ENCODE measurements at regions not wholly inside any gene's neighbourhood (a gene's known extent, or its start where the extent isn't known, plus 50 kb on each side); places are given as distances from the start of the nearest gene placed in this dataset.
"Not testable (repeated sequence)": the region's sequence is repeated elsewhere in the genome, so short reads cannot be mapped to it uniquely, and the experiment has no call there.

GRCh38 chr6:1230281-1230680, 81.6 kb upstream of the FOXQ1 start:
- ATAC-seq = no peak

DNA sequence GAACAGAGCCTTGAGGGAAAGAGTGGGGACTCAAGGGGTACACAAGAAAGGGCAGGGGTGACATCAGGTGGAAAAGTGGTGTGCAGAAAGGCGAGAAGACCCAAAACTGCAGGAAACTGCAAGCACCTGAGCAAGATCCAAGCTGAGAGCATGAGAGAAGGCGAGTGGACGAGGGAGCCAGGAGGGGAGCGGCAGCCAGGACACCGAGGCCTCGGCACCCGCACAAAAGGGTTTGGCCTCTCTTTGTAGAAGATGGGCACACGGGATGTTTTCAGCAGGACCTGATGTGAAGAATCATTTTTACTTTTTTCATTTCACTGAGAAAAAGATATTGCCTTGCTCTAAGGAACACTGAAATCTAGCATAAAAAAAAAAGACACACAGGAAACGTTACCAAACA, 82.1 kb upstream of the FOXQ1 start:
- no peak for ATAC-seq

- ATAC-seq = no peak
These were observed 82.6 kb upstream of the FOXQ1 start for GRCh38 chr6:1229301-1229700.

- ATAC-seq = no peak
These were observed 83.1 kb upstream of the FOXQ1 start for GRCh38 chr6:1228754-1229191.

DNA sequence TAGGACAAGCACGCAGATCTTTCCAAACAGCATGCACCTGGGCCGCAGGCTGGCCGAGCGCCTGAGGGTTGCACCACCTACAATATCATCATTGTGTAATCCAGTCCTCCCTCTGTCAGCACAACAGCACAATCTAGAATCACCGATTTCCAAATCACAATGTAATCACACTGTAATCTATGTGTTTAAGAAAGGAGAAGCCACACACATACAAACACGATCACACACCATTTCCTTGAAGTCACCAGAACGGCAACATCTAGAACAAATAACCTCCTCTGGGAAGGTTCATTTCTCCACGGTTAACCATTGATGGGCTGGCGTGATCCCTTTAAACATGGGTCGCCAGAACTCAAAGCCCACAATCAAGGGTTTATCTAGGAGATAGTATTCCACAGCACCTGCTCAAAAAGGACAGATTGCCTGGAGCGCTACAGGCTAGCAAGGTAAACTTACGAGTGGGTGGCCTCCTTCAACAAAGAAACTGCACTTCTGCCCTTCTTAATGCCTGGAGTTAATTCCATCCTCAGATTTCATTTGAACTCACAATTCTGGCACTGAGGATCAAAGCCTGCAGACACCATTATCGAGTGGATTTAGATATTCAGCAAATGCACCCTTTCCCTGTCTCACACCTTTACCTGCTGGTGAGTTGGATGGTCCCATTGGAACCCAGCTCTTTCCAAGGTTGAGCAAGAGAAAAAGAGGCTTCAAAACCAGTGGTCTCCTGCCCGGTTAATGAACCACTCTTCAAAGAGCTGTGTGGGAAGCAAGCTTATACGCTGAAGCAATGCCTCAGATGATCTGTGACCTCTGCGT, 83.8 kb upstream of the FOXQ1 start:
- ATAC-seq = no peak

- no peak for ATAC-seq
These were observed 84.3 kb upstream of the FOXQ1 start for GRCh38 chr6:1227600-1227934.

DNA sequence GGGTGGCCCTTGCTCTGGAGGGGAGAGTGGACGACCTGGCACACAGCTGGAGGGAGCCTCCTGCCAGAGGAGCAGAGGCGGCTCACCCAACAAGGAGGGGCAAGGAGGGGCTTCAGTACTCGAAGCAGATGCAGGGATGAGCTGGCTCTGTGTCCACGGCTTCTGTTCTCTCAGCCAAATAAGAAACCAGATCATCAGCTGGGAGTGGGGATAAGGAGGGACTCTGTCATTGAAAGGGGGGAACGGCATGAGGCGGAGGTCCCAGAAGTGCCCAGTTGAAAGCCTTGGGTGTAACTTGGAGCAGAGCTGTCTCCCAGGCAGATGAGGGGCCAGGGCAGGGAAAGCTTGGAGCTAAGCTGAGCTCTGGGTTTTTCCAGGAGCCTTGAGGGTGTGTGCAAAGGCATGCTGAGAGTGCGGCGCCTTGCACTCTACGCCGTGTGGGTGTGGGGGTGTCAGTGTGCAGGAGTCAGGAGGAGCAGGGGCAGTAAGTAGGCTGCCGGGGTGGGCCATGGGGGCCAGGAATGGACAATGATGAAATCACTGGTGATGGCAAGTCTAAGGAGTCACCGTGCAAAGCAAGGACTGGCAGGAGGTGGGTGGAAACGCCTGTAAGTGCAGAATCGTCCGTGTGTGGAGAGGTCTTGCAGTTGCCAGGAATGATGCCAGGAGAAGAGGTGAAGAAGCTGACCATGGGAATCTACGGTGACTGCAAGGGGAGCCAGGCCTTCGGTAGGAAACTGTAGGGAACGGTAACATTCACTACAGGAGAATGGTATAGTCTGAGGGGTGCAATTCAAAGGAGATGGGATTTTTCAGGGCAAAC, 85.4 kb upstream of the FOXQ1 start:
- peak in 1 of 2 donors; percentile 10 for ATAC-seq

- ATAC-seq = no peak
These were observed 87.4 kb upstream of the FOXQ1 start for GRCh38 chr6:1224514-1224913.

GRCh38 chr6:1222728-1223595, 88.9 kb upstream of the FOXQ1 start:
- no peak for ATAC-seq

DNA sequence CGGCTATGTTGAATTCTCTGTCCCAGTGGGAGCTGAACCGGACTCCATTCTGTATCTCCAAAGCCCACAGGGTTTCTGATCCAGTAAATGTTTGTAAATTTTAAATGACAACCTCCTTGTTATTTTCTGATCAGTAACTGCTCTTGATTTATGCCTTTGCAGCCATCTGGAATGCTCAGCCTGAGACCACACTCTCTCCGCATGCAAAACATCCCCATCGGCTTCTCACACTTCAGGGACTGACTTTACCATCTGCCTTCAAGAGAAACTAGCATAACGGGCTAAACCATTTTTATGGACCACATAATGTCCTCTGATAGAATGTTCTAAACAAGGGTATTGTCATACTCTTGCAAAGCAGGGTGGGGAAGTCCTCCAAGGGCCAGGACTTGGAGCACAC, 94.5 kb upstream of the FOXQ1 start:
- ATAC-seq = no peak

GRCh38 chr6:1216488-1216974, 95.4 kb upstream of the FOXQ1 start:
- no peak for ATAC-seq

- ATAC-seq = no peak
These were observed 95.9 kb upstream of the FOXQ1 start for GRCh38 chr6:1215884-1216487.

GRCh38 chr6:1215023-1215422, 96.9 kb upstream of the FOXQ1 start:
- no peak for ATAC-seq

- no peak for ATAC-seq
These were observed 99.0 kb upstream of the FOXQ1 start for GRCh38 chr6:1212919-1213318.

DNA sequence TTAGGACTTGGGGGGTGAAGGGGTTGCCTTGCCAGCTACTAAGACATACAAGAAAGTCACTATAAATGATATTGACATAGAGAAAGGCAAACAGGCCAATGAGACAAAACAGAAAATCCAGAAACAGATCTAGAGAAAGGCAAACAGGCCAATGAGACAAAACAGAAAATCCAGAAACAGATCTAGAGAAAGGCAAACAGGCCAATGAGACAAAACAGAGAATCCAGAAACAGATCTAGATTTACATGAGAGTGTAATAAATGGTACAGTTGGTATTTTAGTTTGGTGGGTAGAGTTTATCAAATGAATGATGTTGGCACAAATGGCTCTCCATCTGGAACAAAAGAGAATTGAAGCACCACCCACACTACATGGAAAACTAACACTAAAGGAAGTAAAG, 99.8 kb upstream of the FOXQ1 start:
- not testable (repeated sequence) for ATAC-seq

DNA sequence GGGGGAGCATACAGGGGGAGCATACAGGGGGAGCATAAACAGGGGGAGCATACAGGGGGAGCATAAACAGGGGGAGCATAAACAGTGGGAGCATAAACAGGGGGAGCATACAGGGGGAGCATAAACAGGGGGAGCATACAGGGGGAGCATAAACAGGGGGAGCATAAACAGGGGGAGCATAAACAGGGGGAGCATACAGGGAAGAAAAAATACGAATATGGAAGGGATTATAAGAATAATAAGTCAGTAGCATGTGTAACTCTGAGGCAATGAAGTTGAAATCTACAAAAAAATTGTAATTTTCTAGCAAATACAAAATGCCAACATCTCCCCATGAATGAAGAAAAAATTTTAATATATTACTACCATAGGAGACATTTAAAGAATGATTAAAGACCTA, 101.3 kb upstream of the FOXQ1 start:
- not testable (repeated sequence) for ATAC-seq

DNA sequence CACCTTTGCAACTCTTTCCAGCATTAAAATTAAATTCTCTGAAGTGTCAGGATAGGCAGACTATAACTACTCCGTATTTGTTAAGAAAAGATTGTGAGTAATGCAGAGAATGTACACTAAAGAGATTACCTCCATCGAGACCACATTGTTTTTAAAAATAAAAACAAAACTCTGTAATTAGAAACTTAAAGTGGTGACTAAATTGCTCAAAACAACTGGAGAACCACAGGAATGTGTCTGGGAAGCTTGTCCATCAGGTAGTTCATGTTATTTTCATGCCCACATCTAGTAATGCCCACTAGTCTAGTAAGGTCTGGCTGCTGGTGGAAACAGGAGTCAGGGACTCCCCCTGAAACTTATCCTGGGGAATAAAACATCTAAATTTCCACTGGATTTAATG, 103.0 kb upstream of the FOXQ1 start:
- no peak for ATAC-seq

DNA sequence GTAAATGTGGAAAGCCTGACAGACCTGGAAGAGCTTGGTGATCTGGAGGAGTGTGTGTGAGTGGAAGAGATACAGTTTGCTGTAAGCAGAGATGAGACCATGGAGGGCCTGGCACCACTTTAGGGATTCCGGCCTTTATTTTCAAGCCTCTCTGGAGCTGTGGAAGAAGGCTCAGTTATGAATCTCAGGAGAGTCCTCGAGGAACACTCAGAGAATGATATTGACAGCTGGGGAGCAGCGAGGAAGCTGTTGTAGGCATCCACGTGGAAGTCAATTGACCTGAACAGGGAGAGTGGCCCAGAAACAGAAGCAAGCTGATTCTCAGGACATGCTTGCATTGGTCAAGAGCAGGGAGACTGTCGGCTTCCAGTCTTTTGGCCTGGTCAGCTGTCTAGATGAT, 108.4 kb upstream of the FOXQ1 start:
- ATAC-seq = no peak

GRCh38 chr6:1202201-1202600, 109.7 kb upstream of the FOXQ1 start:
- peak; percentile 43 to 49 for ATAC-seq

DNA sequence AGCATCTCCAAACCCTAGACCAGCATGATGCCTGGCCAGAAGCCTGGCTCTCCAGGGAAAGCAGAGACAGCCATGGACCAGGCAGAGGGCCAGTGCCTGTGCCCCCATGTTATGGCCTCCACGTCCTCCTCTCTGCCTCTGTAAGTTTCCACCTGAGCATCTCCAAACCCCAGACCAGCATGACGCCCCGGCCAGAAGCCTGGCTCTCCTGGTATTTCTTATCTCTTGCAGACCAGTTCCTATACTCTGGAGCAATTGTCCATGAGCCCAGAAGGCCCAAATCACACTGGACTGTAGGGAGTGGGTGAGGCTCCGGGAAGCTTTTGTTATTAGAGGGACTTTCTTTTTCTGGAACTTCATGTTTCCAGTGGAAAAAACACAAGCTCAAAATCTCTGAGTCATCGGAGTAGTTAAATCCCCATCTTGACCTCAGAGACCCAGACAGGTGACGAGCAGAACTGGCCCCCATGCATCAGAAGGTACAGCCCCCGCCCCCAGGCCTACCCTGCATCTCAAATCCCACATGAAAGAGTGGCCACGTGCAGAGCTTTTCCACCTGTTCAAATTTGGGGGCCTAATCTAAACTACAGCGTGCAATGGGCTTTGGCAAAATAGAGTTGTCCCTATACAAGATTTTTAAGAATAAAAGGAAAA, 110.2 kb upstream of the FOXQ1 start:
- ATAC-seq = peak in 1 of 2 donors; percentile 36

DNA sequence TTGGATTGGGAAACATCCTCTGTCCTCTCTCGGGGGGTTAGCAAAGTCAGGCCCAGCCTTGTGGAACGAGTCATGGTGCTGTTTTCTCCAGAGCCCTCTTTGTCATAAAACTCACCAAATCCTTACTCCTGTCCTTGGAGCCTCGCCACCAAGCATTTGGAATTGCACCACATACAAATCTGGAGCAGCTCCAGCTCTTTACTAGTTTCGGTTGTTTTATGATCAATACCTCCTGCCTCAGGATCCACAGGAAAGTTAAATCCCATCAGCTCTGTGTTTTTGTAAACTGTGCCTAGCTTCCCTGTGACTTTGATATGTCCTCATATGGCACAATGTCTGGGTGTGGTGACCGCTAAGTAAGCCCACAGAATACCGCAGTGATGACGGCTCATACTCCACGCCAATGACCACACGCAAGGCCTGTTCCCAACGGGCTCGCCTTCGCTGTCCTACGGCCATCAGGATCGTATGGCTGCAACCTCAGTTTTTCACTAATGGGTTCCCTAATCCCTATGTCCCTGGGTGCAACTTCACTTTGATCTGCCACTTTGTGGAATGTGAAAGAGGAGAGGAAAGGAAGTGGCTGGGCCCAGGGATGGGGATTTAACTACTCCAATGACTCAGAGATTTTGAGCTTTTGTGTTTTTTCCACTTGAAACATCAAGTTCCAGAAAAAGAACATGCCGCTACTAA, 111.3 kb upstream of the FOXQ1 start:
- ATAC-seq = no peak

- no peak for ATAC-seq
These were observed 111.9 kb upstream of the FOXQ1 start for GRCh38 chr6:1200081-1200408.

Data from activated CD4-positive, CD25-positive, alpha-beta regulatory T cell treated with anti-CD3 and anti-CD28 coated beads, Interleukin-2, amount 50 U/mL, for 24 hours (primary cell).